Activated CD8-positive, alpha-beta memory T cell treated with anti-CD3 and anti-CD28 coated beads, Interleukin-2, amount 50 U/mL, for 4 hours (primary cell): ENCODE measurements at regions not wholly inside any gene's neighbourhood (a gene's known extent, or its start where the extent isn't known, plus 50 kb on each side); places are given as distances from the start of the nearest gene placed in this dataset.
"Not testable (repeated sequence)": the region's sequence is repeated elsewhere in the genome, so short reads cannot be mapped to it uniquely, and the experiment has no call there.

Source experiments
- DNase-seq: peaks from one replicate; pipeline ENCODE4 v3.0.0-alpha.2; 2020

DNA sequence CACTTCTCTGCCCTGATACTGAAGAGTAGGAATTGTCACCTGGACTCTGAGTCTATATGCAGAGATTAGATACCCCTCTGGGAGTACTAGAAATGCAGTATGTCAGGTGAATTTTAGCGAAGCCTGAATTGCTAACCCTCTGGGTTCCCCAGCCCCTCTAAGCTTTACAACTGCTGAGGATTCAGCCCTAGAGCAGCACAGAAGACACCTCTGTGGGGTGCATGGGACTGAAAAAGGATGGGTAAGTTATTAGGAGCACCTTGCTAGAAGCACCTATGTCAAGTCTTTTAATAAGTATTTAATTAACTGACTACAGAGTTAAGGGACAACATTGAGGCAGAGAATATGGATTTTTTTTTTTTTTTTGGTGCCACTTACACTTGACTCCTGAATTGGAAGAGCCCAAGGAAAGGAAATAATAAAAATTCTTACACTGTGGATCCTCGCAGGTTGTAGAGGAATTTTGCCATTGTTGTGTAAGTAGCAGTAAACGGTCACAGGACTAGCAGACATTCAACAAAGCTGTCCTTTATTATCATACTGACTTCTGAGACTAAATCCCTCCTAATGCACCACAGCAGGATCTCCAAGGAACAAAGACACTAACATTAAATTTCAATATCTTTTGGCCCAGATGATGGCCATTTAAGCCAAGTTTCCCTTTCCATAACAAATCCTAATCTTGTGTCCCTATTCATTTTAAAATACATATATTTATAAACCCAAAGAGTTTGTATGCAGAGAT, 253.2 kb downstream of the ANKRD50 start:
- DNase-seq = no peak

- DNase-seq = no peak
These were observed 252.6 kb downstream of the ANKRD50 start for GRCh38 chr4:124459941-124460310.

- not testable (repeated sequence) for DNase-seq
These were observed 250.9 kb downstream of the ANKRD50 start for GRCh38 chr4:124461592-124461991.

DNA sequence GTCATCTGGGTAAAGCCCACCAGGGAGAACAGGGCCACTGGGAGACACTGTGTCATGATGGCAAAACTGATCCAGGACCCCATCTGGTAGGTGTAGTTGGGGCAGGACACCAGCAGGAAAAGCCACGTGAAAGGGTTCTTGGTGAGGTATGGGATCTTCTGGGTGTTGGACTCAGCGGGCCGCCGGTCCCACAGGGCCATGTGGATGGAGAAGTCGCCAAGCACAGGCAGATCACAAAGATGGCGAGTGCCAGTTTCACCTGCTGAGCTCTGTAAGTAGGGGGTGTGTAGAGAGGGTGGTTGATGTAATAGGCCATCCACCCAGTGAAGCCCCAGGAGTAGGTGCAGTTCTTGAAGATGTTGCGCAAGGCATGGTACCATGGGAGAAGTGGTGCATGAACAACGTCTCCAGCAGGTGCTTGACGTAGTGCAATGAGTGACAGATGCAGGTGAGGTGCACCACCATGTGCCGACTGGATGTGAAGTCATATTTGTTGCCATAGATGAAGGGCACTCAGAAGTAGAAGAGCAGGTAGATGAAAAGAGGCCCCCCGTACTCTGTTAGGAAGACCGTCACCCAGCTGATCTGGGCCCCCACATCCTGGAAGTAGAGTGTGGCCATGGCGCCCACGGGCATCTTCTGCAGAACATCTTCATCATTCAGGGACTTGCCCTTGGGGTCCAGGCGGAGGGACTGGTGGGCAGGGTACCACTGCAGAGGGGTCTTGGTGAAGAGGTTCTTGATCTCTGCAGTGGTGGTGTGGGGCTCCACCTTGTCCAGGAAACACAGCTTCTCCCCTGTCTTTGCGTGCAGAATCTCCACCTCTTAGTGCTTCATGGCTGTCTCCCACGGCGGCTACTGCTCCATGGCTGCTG, 249.3 kb downstream of the ANKRD50 start:
- no peak for DNase-seq

- no peak for DNase-seq
These were observed 247.7 kb downstream of the ANKRD50 start for GRCh38 chr4:124464836-124465235.

GRCh38 chr4:124468360-124468759, 244.2 kb downstream of the ANKRD50 start:
- DNase-seq = no peak

GRCh38 chr4:124469981-124470380, 242.6 kb downstream of the ANKRD50 start:
- DNase-seq = no peak

- no peak for DNase-seq
These were observed 234.1 kb downstream of the ANKRD50 start for GRCh38 chr4:124478470-124478869.

DNA sequence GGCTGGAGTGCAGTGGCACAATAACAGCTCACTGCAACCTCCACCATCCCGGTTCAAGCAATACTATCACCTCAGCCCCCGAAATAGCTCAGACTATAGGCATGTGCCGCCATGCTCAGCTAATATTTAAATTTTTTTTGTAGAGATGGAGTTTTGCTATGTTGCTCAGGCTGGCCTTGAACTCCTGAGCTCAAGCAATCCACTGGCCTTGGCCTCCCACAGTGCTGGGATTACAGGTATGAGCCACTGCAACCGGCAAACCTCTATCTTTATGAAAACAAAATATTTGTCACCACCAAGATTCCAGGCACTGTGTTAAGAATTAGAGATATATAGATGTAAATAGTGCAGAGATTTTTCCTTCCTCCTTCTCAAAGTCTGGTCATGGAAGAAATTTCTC, 232.5 kb downstream of the ANKRD50 start:
- DNase-seq = no peak

DNA sequence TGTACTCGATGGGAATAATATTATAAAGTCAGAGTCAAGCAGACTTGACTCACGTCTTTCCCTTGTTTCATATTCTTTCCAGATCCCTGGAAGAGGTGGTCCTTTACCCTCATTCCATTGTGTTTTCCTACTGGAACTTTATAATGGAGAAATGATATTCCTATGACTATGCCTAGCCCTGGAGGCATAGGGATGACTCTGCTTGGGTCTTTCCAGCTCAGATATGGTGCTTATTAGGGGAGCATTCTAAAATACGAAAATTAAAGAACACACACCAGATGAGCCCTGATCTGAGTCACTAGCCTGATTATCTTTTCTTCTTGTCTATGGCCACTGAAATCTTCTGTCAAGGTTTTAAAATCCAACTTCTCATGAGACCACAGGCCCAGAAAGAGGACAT, 231.4 kb downstream of the ANKRD50 start:
- DNase-seq = no peak

GRCh38 chr4:124483048-124483906, 229.3 kb downstream of the ANKRD50 start:
- no peak for DNase-seq

DNA sequence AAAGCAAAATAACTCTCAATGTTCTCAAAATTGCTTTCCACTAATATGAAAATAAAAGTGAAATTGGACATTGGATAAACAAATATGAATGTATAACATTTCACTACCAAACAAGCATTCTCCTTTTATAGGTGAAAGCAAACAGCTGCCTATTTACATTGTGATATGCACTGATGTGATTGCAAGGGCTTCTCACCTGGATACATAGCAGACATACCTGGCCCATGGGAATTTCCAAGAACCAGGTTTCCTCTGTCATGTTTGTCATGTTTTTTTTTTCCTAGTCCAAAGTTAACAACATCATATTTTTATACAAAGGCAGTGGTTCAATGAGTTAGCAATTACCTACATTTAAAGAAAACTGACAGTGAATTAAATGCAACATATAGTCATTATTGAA, 228.5 kb downstream of the ANKRD50 start:
- DNase-seq = no peak

DNA sequence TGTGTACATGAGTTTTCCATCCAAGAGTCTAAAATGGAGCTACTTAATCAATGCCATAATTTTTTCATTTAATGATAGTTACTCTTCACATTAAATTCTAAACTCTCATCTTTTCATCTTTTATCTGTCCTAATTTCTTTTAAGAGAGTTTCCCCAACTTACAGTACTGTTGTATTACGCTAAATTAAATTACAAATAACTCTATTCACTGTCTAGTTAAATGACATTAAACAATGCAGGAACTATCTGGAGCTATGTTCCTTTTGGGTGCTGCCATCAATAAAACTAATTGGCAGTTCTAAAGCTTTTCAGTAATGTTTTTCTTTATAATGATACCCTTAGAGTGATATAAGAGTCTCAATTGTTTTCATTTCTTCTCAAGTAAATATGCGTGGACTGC, 227.6 kb downstream of the ANKRD50 start:
- DNase-seq = no peak

GRCh38 chr4:124486423-124486822, 226.1 kb downstream of the ANKRD50 start:
- DNase-seq = no peak

- no peak for DNase-seq
These were observed 224.9 kb downstream of the ANKRD50 start for GRCh38 chr4:124487651-124488050.

GRCh38 chr4:124491361-124492145, 221.0 kb downstream of the ANKRD50 start:
- no peak for DNase-seq

- no peak for DNase-seq
These were observed 213.3 kb downstream of the ANKRD50 start for GRCh38 chr4:124499261-124499660.

DNA sequence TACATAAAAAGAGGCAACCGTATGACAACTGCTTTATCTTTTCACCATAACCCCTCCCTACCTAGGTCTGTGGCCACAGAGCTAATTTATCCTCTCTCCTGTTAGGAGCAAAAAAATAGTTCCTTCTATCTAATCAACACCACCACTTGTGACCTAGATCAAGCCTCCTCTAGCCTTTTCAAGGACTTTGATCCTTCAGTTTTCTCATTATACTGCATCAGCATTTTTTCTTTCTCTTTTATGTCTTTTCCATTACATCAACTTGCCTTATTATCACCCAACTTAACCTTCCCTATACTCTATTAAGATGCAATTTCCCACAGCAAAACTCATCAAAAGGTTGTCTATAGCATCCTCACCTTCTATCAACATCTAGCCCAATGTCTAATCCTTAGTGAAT, 211.0 kb downstream of the ANKRD50 start:
- no peak for DNase-seq

DNA sequence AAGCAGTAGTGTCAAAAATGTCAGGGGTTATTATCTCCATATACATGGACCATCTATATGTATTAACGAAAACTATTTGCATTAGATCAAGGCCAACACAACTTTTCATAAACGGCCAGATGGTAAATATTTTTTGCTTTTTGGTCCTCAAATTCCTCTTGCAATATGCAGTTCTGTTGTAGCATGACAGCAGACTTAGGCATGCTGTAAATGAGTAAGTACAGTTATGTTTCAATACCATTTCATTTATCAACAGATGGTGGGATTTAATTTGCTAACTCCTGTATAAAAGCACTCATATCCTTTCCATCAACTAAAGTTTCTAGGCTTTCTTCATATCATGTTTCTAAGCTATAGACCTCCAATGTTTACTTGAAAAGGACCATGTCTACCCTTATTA, 208.1 kb downstream of the ANKRD50 start:
- no peak for DNase-seq

- DNase-seq = no peak
These were observed 207.3 kb downstream of the ANKRD50 start for GRCh38 chr4:124505211-124505610.

DNA sequence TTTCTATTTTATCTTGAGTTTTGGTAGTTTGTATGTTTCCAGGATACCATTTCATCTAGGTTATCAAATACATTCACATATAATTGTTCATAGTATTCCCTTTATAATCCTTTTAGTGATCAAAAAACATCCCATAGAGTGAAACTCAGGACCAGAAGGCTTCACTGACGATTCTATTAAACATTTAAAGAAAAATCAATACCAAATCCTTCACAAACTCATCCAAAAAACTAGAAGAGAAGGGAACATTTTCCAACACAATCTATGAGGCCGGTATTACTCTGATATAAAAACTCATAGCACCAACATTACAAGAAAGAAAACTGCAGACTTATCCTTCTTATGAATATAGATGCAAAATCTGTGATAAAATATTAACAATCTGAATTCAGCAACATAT, 203.4 kb downstream of the ANKRD50 start:
- DNase-seq = no peak

DNA sequence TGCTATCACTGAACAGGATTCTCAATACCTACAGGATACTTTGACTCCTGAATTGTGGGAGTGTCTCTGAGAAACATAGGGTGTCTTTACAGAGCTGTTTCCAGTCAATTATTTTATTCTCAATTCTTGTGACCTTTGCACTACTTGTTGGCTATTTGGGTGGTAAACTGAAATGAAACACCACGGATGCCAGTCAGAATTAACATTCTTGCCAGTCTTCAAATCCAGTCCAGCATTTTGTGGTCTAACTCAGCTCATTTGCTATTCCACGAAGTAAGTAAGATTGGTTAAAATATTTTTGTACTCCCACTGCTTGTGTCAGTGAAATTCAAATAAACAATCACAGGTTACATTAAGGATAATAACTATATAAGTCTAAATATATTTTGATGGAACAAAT, 197.9 kb downstream of the ANKRD50 start:
- DNase-seq = no peak

GRCh38 chr4:124515591-124515990, 196.9 kb downstream of the ANKRD50 start:
- DNase-seq = no peak
